ENCODE measurements at regions not wholly inside any gene's neighbourhood (a gene's known extent, or its start where the extent isn't known, plus 50 kb on each side); places are given as distances from the start of the nearest gene placed in this dataset.

GRCh38 chr13:76672420-76672819 is 213.8 kb downstream of the KCTD12 start (continued):
- no peak for TF ChIP-seq CHD7 (IDR thresholded peaks at IDR 0.05; ENCODE audit: insufficient replicate concordance, low read length)
- no peak for TF ChIP-seq RNF2 (IDR thresholded peaks at IDR 0.05; ENCODE audit: borderline replicate concordance, low read depth, low read length, missing control alignments, poor library complexity, severe bottlenecking)

All from H1 (cell line).